Esophagus squamous epithelium (tissue), 4 donors: ENCODE measurements at regions not wholly inside any gene's neighbourhood (a gene's known extent, or its start where the extent isn't known, plus 50 kb on each side); places are given as distances from the start of the nearest gene placed in this dataset.

Experiments used
- CTCF ChIP-seq, 6 experiments: fragments of 450-650 bp in 4 of 6; fragments of 200-600 bp in 2 of 6; sonication (generic) in 2 of 6; IDR thresholded peaks; one replicate each; pipeline ENCODE4 v1.5.1; 2016 to 2019; ENCODE audit warnings: antibody characterized with exemption in 6 of 6, mild to moderate bottlenecking in 4 of 6, moderate library complexity in 4 of 6
- POLR2A ChIP-seq, 4 donors: fragments of 450-650 bp; IDR thresholded peaks; one replicate each; pipeline ENCODE4 v1.6.1; 2017; ENCODE audit warnings: antibody characterized with exemption in 4 of 4, mild to moderate bottlenecking in 4 of 4, moderate library complexity in 3 of 4

- TF ChIP-seq POLR2A (IDR thresholded peaks at IDR 0.05) (no peak), CTCF (IDR thresholded peaks at IDR 0.05) (no peak)
Measured at GRCh38 chrX:106451933-106452332, 159.8 kb upstream of the RADX start.
